GM10266 (cell line): ENCODE measurements at regions not wholly inside any gene's neighbourhood (a gene's known extent, or its start where the extent isn't known, plus 50 kb on each side); places are given as distances from the start of the nearest gene placed in this dataset.

Experiments
- DNase-seq: peaks from one replicate; pipeline ENCODE4 v3.0.0; 2012; ENCODE audit errors: extremely low spot score
- CTCF ChIP-seq: IDR thresholded peaks from 2 replicates; pipeline ENCODE4 v1.5.1; 2012; ENCODE audit warnings: mild to moderate bottlenecking, low read depth; ENCODE audit not compliant: control insufficient read depth, insufficient read depth; ENCODE audit errors: missing control alignments

- no peak for TF ChIP-seq CTCF
- DNase-seq = no peak
These were observed 405.3 kb upstream of the SUCLG2 start for GRCh38 chr3:68059628-68060152.

GRCh38 chr3:68057637-68058320 is 403.4 kb upstream of the SUCLG2 start:
- TF ChIP-seq CTCF = no peak
- no peak for DNase-seq

DNA sequence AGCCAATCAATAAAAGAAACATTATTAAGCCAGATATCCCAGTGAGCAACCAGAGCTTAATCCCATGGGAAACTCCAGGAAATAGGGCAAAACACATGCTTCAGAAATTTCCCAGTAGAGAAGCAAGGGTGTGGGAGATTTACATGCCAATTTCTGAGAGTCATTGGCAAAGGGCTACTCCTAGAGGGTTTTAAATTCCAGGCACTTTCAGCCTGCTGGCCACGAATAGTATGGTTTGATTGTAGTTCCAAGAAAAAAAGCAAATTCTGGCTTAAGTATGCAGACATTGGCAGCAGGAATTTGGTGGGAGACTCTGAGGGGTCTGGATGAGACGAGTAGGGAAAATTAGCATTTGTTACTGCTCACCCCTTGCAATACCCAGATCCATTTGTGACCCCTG is 402.1 kb upstream of the SUCLG2 start:
- no peak for TF ChIP-seq CTCF
- DNase-seq = no peak

- no peak for TF ChIP-seq CTCF
- no peak for DNase-seq
These were observed 400.8 kb upstream of the SUCLG2 start for GRCh38 chr3:68055215-68055614.

- DNase-seq = no peak
- TF ChIP-seq CTCF = no peak
These were observed 395.4 kb upstream of the SUCLG2 start for GRCh38 chr3:68049776-68050175.

DNA sequence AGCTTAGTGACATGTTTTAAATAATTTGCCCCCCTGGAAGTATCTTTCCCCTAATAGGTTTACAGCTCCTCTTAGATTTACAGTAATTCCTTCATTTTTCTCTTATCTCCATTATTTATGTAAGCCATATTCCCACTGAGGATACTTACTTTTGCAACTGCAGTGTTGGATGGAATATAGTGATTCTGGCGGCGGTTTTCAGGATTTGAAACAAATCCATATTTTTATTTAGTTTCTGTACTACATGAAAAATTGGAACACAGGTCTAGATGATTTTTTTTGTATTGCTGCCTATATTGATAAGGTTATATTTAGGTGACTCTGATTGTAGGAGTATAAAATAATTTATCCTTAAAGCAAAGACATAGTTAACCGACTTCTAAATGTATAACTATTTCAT is 391.6 kb upstream of the SUCLG2 start:
- no peak for DNase-seq
- no peak for TF ChIP-seq CTCF

DNA sequence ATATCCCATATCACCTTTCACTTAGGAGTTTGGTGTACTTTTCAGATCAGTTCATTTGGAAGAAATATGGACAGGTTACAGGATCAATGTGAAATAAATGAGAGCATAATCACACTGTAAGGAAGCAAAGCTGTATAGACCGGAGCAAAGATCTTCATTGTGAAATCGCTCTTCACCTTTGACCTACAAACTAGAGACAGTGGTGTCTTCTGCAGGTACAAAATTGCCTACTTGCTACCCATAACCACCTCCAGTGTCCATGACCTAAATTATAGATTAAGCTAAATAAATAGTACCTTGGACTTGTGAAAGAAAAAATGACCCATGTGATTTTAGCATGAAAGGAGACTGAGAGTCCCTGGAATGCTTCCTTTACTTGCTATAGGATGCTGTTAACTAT is 379.5 kb upstream of the SUCLG2 start:
- DNase-seq = no peak
- TF ChIP-seq CTCF = no peak
